Hepatocyte (in vitro differentiated cells): ENCODE measurements at regions not wholly inside any gene's neighbourhood (a gene's known extent, or its start where the extent isn't known, plus 50 kb on each side); places are given as distances from the start of the nearest gene placed in this dataset.

Source experiments
- CTCF ChIP-seq: fragments of 200-600 bp; sonication (generic); IDR thresholded peaks from 2 replicates; pipeline ENCODE4 v1.5.1; 2016; ENCODE audit warnings: antibody characterized with exemption, mild to moderate bottlenecking; ENCODE audit not compliant: poor library complexity
- EZH2 ChIP-seq: fragments of 200-600 bp; sonication (generic); IDR thresholded peaks from 2 replicates; pipeline ENCODE4 v1.6.1; 2016; ENCODE audit warnings: antibody characterized with exemption, mild to moderate bottlenecking, borderline replicate concordance
- EZH2phosphoT487 ChIP-seq: fragments of 200-600 bp; sonication (generic); IDR thresholded peaks from one replicate; pipeline ENCODE4 v1.6.1; 2018; ENCODE audit warnings: antibody characterized with exemption, mild to moderate bottlenecking, low read depth, moderate library complexity; ENCODE audit not compliant: unreplicated experiment, severe bottlenecking

GRCh38 chr3:144458283-144458682 is 486.7 kb downstream of the DIPK2A start:
- TF ChIP-seq CTCF (no peak), EZH2 (no peak), EZH2phosphoT487 (no peak)
